ENCODE measurements at regions not wholly inside any gene's neighbourhood (a gene's known extent, or its start where the extent isn't known, plus 50 kb on each side); places are given as distances from the start of the nearest gene placed in this dataset.

- TF ChIP-seq TAF1 (IDR thresholded peaks at IDR 0.05; ENCODE audit: borderline replicate concordance, insufficient read depth, low read length) (no peak), SIN3A (IDR thresholded peaks at IDR 0.05; ENCODE audit: borderline replicate concordance, insufficient read depth, low read length) (no peak), POLR2AphosphoS5 (IDR thresholded peaks at IDR 0.05; ENCODE audit: low read depth, low read length) (no peak), REST (IDR thresholded peaks at IDR 0.05; ENCODE audit: insufficient read depth in 1 of 2, low read depth in 2 of 2, low read length in 2 of 2) (no peak), FOXP2 (optimal IDR thresholded peaks at IDR 0.05; ENCODE audit: borderline replicate concordance, extremely low read depth, extremely low read length, insufficient read depth) (no peak)
Measured at GRCh38 chr17:13417381-13417950, 184.3 kb downstream of the HS3ST3A1 start.

GRCh38 chr17:13416748-13417363 is 184.9 kb downstream of the HS3ST3A1 start:
- no peak for TF ChIP-seq TAF1 (IDR thresholded peaks at IDR 0.05; ENCODE audit: borderline replicate concordance, insufficient read depth, low read length)
- TF ChIP-seq POLR2AphosphoS5 (IDR thresholded peaks at IDR 0.05; ENCODE audit: low read depth, low read length) = no peak
- no peak for TF ChIP-seq REST (IDR thresholded peaks at IDR 0.05; ENCODE audit: insufficient read depth in 1 of 2, low read depth in 2 of 2, low read length in 2 of 2)
- no peak for TF ChIP-seq SIN3A (IDR thresholded peaks at IDR 0.05; ENCODE audit: borderline replicate concordance, insufficient read depth, low read length)

GRCh38 chr17:13415871-13416416 is 185.8 kb downstream of the HS3ST3A1 start:
- TF ChIP-seq FOXP2 (optimal IDR thresholded peaks at IDR 0.05; ENCODE audit: borderline replicate concordance, extremely low read depth, extremely low read length, insufficient read depth) (peak; percentile 27), SIN3A (IDR thresholded peaks at IDR 0.05; ENCODE audit: borderline replicate concordance, insufficient read depth, low read length) (peak; percentile 79; the same call in 1 of the 2 replicates), TAF1 (IDR thresholded peaks at IDR 0.05; ENCODE audit: borderline replicate concordance, insufficient read depth, low read length) (no peak), REST (IDR thresholded peaks at IDR 0.05; ENCODE audit: insufficient read depth in 1 of 2, low read depth in 2 of 2, low read length in 2 of 2) (peak in 1 of 2 experiments; percentile 64; a peak in 2 of 4 replicates), POLR2AphosphoS5 (IDR thresholded peaks at IDR 0.05; ENCODE audit: low read depth, low read length) (0 out of 2 replicates have a peak, but pooled peaks have one; percentile 46)

GRCh38 chr17:13413001-13413400 is 188.7 kb downstream of the HS3ST3A1 start:
- TF ChIP-seq REST (IDR thresholded peaks at IDR 0.05; ENCODE audit: insufficient read depth in 1 of 2, low read depth in 2 of 2, low read length in 2 of 2) (no peak), TAF1 (IDR thresholded peaks at IDR 0.05; ENCODE audit: borderline replicate concordance, insufficient read depth, low read length) (no peak), SIN3A (IDR thresholded peaks at IDR 0.05; ENCODE audit: borderline replicate concordance, insufficient read depth, low read length) (no peak), FOXP2 (optimal IDR thresholded peaks at IDR 0.05; ENCODE audit: borderline replicate concordance, extremely low read depth, extremely low read length, insufficient read depth) (no peak), POLR2AphosphoS5 (IDR thresholded peaks at IDR 0.05; ENCODE audit: low read depth, low read length) (no peak)
